HEK293 (cell line): ENCODE measurements at regions not wholly inside any gene's neighbourhood (a gene's known extent, or its start where the extent isn't known, plus 50 kb on each side); places are given as distances from the start of the nearest gene placed in this dataset.

Experiments used
- BCL11B ChIP-seq: fragments of 450-650 bp; formaldehyde crosslinking; IDR thresholded peaks from 2 replicates; pipeline ENCODE4 v1.5.1; 2016; ENCODE audit warnings: low read depth, missing biosample characterization, missing genetic modification characterization
- CTCF ChIP-seq: fragments of 450-650 bp; formaldehyde crosslinking; IDR thresholded peaks from 2 replicates; pipeline ENCODE4 v1.5.1; 2016; ENCODE audit warnings: missing biosample characterization, missing genetic modification characterization
- TRIM28 ChIP-seq: IDR thresholded peaks from 2 replicates; pipeline ENCODE4 v1.6.1; 2011; ENCODE audit warnings: low read length, control low read depth, borderline replicate concordance
- ZBTB8A ChIP-seq: fragments of 450-650 bp; formaldehyde crosslinking; IDR thresholded peaks from 2 replicates; pipeline ENCODE4 v1.5.1; 2016; ENCODE audit warnings: missing biosample characterization, missing genetic modification characterization
- ZNF121 ChIP-seq: fragments of 450-650 bp; formaldehyde crosslinking; IDR thresholded peaks from 2 replicates; pipeline ENCODE4 v1.5.1; 2016; ENCODE audit warnings: missing biosample characterization, missing genetic modification characterization
- ZNF18 ChIP-seq: fragments of 450-650 bp; formaldehyde crosslinking; IDR thresholded peaks from 2 replicates; pipeline ENCODE4 v1.5.1; 2016; ENCODE audit warnings: missing biosample characterization, missing genetic modification characterization
- ZNF274 ChIP-seq, 2 experiments: fragments of 200-500 bp in 1 of 2; fragments of 450-650 bp in 1 of 2; sonication (Bioruptor generic) in 1 of 2; formaldehyde crosslinking in 1 of 2; IDR thresholded peaks; 2 replicates each; pipeline versions ENCODE4 v1.5.1 to v1.6.1; 2014 to 2016; ENCODE audit warnings: borderline replicate concordance in 1 of 2, inconsistent platforms in 1 of 2, low read length in 1 of 2, missing biosample characterization in 1 of 2, missing genetic modification characterization in 1 of 2
- ZNF561 ChIP-seq: fragments of 450-650 bp; IDR thresholded peaks from 2 replicates; pipeline ENCODE4 v1.5.1; 2018; ENCODE audit warnings: missing biosample characterization, missing genetic modification characterization, borderline replicate concordance
- ZNF600 ChIP-seq: fragments of 450-650 bp; formaldehyde crosslinking; IDR thresholded peaks from 2 replicates; pipeline ENCODE4 v1.5.1; 2016; ENCODE audit warnings: missing biosample characterization, missing genetic modification characterization
- ZNF629 ChIP-seq: fragments of 450-650 bp; formaldehyde crosslinking; IDR thresholded peaks from 2 replicates; pipeline ENCODE4 v1.5.1; 2017; ENCODE audit warnings: missing biosample characterization, missing genetic modification characterization
- ZNF639 ChIP-seq: fragments of 450-650 bp; formaldehyde crosslinking; IDR thresholded peaks from 2 replicates; pipeline ENCODE4 v1.5.1; 2016; ENCODE audit warnings: missing biosample characterization, missing genetic modification characterization

- TF ChIP-seq ZNF18 (tag by site-specific recombination) = no peak
- no peak for TF ChIP-seq CTCF
- TF ChIP-seq ZNF274 (IDR thresholded peaks at IDR 0.05; ENCODE audit: low read length) = no peak
- no peak for TF ChIP-seq ZNF274 (tag by site-specific recombination; IDR thresholded peaks at IDR 0.05; ENCODE audit: borderline replicate concordance)
- TF ChIP-seq BCL11B (tag by site-specific recombination) = no peak
- no peak for TF ChIP-seq TRIM28
- TF ChIP-seq ZNF629 (tag by site-specific recombination) = no peak
- TF ChIP-seq ZBTB8A (tag by site-specific recombination) = no peak
- TF ChIP-seq ZNF561 (tag by site-specific recombination) = no peak
- TF ChIP-seq ZNF639 (tag by site-specific recombination) = no peak
- TF ChIP-seq ZNF600 = no peak
- TF ChIP-seq ZNF121 (tag by site-specific recombination) = no peak
Observed at GRCh38 chr2:48199070-48199469, 115.4 kb upstream of the FOXN2 start.
